COLO668 (cell line): ENCODE measurements at regions not wholly inside any gene's neighbourhood (a gene's known extent, or its start where the extent isn't known, plus 50 kb on each side); places are given as distances from the start of the nearest gene placed in this dataset.

ENCODE experiments used
- DNase-seq: peaks from one replicate; lab custom pipeline; 2025; ENCODE audit not compliant: unreplicated experiment; lab: John Stamatoyannopoulos, UW

DNA sequence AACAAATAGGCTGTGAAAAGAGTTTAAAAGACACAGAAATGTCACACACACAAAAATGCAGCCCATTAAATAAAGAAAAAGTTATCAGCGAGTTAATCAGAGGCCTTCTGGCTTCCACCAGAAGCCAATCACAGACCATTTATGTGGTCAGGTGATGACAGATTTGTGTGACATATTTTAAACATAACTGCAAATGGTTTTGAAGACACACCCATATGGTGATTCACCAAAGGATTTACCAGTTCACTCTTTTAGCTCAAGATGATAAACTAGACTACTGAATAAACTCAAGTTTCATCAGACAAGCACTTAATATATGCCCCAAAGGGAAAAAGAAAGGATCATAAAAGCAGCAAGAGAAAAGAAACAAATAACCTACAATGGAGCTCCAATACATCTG lies 181.2 kb downstream of the SPANXN4 start:
- no peak for DNase-seq

DNA sequence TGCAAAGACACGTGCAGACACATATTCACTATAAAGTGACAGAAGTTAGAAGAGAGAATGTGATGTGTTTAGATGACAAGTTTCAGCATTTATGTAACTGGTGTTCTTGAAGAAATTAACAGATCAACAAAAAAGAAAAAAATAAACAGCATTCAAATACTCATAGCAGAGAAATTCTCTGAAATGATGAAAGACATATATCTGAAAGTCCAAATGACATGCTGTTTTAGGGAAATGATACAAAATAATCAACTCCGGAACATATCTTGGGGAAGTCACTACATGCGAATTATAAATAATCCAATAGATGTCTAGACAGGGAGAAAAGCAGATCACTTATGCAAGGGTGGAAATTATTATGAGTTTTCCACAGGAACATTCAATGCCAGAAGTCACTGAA lies 146.0 kb downstream of the SPANXN4 start:
- DNase-seq: no peak

DNA sequence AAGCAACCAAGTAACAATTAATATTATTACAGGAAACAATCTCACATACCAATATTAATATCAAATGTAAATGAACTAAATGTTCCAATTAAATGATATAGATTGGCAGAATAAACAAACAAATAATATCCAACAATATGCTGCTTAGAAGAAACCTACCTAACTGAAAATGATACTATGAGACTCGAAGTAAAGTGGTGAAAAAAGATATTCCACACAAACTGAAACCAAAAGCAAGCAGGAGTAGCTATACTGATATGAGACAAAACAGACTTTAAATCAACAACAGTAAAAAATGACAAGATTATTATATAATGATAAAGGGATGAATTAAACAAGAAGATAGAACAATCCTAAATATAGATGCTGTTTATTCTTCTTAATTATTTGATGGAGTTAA lies 140.1 kb downstream of the SPANXN4 start:
- no peak for DNase-seq

DNA sequence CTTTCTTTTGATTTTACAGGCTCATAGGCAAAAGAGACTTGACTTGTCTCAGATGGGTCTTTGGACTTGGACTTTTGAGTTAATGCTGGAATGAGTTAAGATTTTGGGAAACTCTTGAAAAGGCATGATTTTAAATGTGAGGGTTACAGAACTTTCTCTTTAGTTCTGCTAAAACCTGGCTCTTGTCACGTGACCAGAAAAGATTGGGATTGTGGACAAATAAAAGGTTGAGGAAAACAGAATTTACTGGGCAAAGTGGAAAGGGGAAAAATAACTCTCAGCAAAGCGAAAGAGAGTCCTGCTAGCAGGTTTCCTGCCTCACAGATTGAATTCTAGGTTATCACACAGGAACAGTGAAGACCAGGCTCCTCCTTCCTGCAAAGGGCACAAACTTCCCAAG lies 114.0 kb downstream of the SPANXN4 start:
- DNase-seq: no peak

DNA sequence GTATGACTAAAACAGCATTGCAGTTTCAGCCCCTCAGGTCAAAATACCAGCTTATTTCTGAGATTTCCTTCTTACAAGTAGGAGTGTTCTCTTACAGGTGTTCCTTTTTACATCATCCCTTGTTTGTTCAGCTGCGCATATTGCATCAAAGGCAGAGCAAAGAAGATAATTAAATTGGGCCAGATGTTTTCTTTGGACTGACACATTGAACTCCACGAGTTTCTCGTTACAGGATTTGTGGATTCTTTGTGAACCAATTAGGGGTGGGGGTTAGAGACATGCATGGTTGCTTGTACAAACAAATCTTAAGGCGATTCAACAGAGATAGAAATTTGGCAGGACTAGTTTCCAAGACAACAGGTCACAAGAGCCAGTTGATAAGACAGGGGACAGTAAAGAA lies 95.7 kb downstream of the SPANXN4 start:
- peak; percentile 26 for DNase-seq

DNA sequence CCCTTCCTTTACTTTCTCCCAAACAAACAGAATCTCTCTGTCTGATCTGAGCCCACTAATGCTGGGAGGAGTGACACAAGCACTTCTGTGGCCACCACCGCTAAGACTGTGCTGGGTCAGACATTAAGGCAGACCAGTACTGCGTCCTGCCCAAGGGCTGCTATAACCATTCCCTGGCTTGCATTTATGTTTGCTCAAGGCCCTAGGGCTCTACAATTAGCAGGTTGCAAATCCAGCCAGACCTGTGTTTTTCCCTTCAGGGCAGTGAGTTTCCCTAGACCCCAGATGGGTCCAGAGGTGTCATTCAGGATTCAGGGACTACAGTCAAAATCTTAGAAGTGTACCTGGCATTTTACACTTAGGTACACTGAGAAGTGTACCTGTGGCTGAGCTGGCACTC lies 89.7 kb downstream of the SPANXN4 start:
- no peak for DNase-seq

DNA sequence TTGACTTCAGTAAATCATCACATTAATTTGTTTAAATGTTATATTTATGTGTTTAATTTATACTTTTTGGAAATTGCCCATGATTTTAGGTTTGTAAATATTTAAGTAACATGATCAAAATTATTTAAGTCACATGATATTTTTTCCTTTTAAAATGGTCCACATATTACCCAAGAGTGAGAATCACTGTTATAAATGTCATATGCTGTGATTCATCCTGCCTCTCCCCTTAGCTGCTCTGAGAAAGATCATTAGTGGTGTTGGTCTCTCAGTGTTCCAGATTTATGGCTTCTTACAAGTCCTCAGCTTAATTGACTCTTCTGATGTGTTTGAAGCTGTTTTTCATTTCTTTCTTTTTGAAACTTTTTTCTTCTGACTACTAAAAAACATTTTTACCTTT lies 70.1 kb downstream of the SPANXN4 start:
- DNase-seq: no peak

DNA sequence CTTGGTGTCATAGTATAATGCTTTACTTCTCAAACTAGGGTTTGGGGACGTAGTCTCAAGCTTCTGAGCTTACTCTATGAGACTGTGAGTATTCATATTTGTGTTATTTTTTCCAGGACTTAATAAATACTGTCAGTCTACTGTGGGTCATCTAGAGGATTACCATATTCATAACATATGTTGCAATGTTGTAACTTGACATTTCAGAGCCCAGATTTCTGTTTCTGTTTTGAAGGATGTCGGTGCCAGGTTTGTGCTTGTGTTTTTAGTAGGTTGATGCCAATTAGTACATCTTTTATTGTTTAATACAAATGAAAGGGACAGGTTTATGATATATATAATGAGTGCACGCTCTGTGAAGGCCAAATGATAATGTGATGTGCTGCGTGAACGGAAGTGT lies 69.6 kb downstream of the SPANXN4 start:
- no peak for DNase-seq

DNA sequence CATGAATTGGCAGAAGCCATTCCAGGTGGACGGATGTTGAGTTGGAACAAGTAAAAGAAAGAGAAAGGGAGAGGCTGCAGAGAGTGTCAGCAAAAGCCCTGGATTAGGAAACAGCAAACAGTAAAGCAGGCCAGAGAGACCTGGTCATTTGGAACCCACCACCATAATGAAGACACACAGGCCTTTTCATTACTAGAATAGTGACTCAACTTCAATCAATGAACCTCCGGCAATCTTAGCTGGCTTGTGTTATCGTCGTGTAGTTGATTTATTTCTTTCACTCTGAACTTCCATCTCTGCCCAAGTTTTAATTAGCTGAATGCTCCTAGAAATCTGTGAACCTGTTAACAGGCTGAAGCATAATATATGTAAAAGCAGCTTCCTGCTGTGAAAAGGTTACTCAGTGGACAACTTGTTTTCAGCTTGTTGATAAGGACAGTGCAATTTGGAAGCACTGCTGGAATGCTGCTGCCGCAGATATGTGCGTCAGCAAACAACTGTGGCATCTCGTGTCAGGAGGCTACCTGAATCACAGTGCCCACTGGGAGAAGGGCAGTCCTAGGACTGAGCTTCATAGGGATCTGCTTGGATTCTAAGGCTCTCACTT lies 68.8 kb downstream of the SPANXN4 start:
- DNase-seq: no peak
